Activated CD4-positive, alpha-beta T cell treated with anti-CD3 and anti-CD28 coated beads, Interleukin-2, amount 10 ng/mL, durations not matched to agents 7 days and 5 days (primary cell): ENCODE measurements at regions not wholly inside any gene's neighbourhood (a gene's known extent, or its start where the extent isn't known, plus 50 kb on each side); places are given as distances from the start of the nearest gene placed in this dataset.

Experiments used
- CTCF ChIA-PET: fragments of 350-600 bp; sonication (Branson Sonifier 250); formaldehyde crosslinking; loops from one replicate; lab custom pipeline; 2021; ENCODE audit warnings: antibody characterized with exemption; lab: Charles Lee
- POLR2A ChIA-PET: fragments of 350-600 bp; sonication (Branson Sonifier 250); formaldehyde crosslinking; loops from one replicate; lab custom pipeline; 2021; ENCODE audit warnings: antibody characterized with exemption; lab: Charles Lee
- DNase-seq: peaks from one replicate; pipeline ENCODE4 v3.0.0-alpha.2; 2020
- H3K27ac Mint-ChIP-seq: one replicate; pipeline ENCODE4 v1.8.0; 2021; ENCODE audit warnings: mild to moderate bottlenecking, moderate library complexity, mixed read lengths
- H3K27me3 Mint-ChIP-seq: one replicate; pipeline ENCODE4 v1.8.0; 2021; ENCODE audit warnings: mixed read lengths
- H3K36me3 Mint-ChIP-seq: one replicate; pipeline ENCODE4 v1.8.0; 2021; ENCODE audit warnings: low read depth, mixed read lengths
- H3K4me1 Mint-ChIP-seq: one replicate; pipeline ENCODE4 v1.8.0; 2021; ENCODE audit warnings: mixed read lengths
- H3K4me3 Mint-ChIP-seq: one replicate; pipeline ENCODE4 v1.8.0; 2021; ENCODE audit warnings: mild to moderate bottlenecking, moderate library complexity, mixed read lengths
- H3K9me3 Mint-ChIP-seq: one replicate; pipeline ENCODE4 v1.8.0; 2021; ENCODE audit warnings: mixed read lengths

- H3K36me3 Mint-ChIP-seq = no peaks in the 10 kb centered on the region
- no peaks in the 10 kb centered on the region for H3K9me3 Mint-ChIP-seq
- no peak for DNase-seq
- no peaks in the 10 kb centered on the region for H3K4me1 Mint-ChIP-seq
- ChIA-PET POLR2A (no interaction called here), CTCF (interaction anchor here (1.1 to 1.5 kb wide), 2 partner anchors 9 to 12 kb away, joined by 3 to 4 read pairs; no protein-coding TSS in a partner anchor)
- peaks cover 1% of the 10 kb centered on the region for H3K27me3 Mint-ChIP-seq
- no peak overlapping the region for H3K4me3 Mint-ChIP-seq
- H3K27ac Mint-ChIP-seq = no peak overlapping the region
Observed at GRCh38 chr9:129561594-129562281, 59.2 kb downstream of the C9orf50 start.

- no peak overlapping the region for H3K4me3 Mint-ChIP-seq
- H3K4me1 Mint-ChIP-seq = no peaks in the 10 kb centered on the region
- CTCF ChIA-PET = interaction anchor here (1.1 to 1.5 kb wide), 2 partner anchors 8 to 13 kb away, joined by 3 to 4 read pairs; no protein-coding TSS in a partner anchor
- peaks cover 1% of the 10 kb centered on the region for H3K27me3 Mint-ChIP-seq
- H3K36me3 Mint-ChIP-seq = no peaks in the 10 kb centered on the region
- H3K9me3 Mint-ChIP-seq = no peaks in the 10 kb centered on the region
- POLR2A ChIA-PET = no interaction called here
- DNase-seq = no peak
- no peak overlapping the region for H3K27ac Mint-ChIP-seq
Observed at GRCh38 chr9:129560881-129561306, 60.0 kb downstream of the C9orf50 start.

- Mint-ChIP-seq H3K27me3 (peaks cover 1% of the 10 kb centered on the region), H3K4me1 (no peaks in the 10 kb centered on the region), H3K9me3 (no peaks in the 10 kb centered on the region), H3K36me3 (no peaks in the 10 kb centered on the region), H3K4me3 (no peak overlapping the region), H3K27ac (no peak overlapping the region)
- ChIA-PET POLR2A (no interaction called here), CTCF (interaction anchor here (1.3 kb wide), 1 partner anchor 24 kb away, joined by 3 read pairs; no protein-coding TSS in a partner anchor)
- no peak for DNase-seq
Observed at GRCh38 chr9:129559506-129559881, 61.4 kb downstream of the C9orf50 start.

GRCh38 chr9:129558551-129559505 is 62.1 kb downstream of the C9orf50 start:
- Mint-ChIP-seq H3K4me1 (no peaks in the 10 kb centered on the region), H3K9me3 (no peaks in the 10 kb centered on the region), H3K4me3 (no peak overlapping the region), H3K27ac (no peak overlapping the region), H3K36me3 (no peaks in the 10 kb centered on the region), H3K27me3 (peaks cover 1% of the 10 kb centered on the region)
- ChIA-PET POLR2A (no interaction called here), CTCF (interaction anchor here (1.3 kb wide), 1 partner anchor 25 kb away, joined by 3 read pairs; no protein-coding TSS in a partner anchor)
- DNase-seq = no peak

GRCh38 chr9:129558063-129558550 is 62.8 kb downstream of the C9orf50 start:
- peaks cover 1% of the 10 kb centered on the region for H3K27me3 Mint-ChIP-seq
- no peaks in the 10 kb centered on the region for H3K9me3 Mint-ChIP-seq
- H3K4me3 Mint-ChIP-seq = no peak overlapping the region
- ChIA-PET POLR2A (no interaction called here), CTCF (no interaction called here)
- no peaks in the 10 kb centered on the region for H3K36me3 Mint-ChIP-seq
- H3K4me1 Mint-ChIP-seq = no peaks in the 10 kb centered on the region
- DNase-seq = no peak
- H3K27ac Mint-ChIP-seq = no peak overlapping the region

- Mint-ChIP-seq H3K4me1 (no peaks in the 10 kb centered on the region), H3K36me3 (no peaks in the 10 kb centered on the region), H3K9me3 (no peaks in the 10 kb centered on the region), H3K27ac (no peak overlapping the region), H3K4me3 (no peak overlapping the region), H3K27me3 (peaks cover 3% of the 10 kb centered on the region)
- no peak for DNase-seq
- CTCF ChIA-PET = no interaction called here
- POLR2A ChIA-PET = no interaction called here
Observed at GRCh38 chr9:129557192-129558036, 63.5 kb downstream of the C9orf50 start.

- no peak for DNase-seq
- ChIA-PET CTCF (no interaction called here), POLR2A (no interaction called here)
- Mint-ChIP-seq H3K4me1 (no peaks in the 10 kb centered on the region), H3K4me3 (no peak overlapping the region), H3K9me3 (no peaks in the 10 kb centered on the region), H3K27me3 (peaks cover 7% of the 10 kb centered on the region), H3K36me3 (no peaks in the 10 kb centered on the region), H3K27ac (no peak overlapping the region)
Observed at GRCh38 chr9:129556491-129557191, 64.3 kb downstream of the C9orf50 start.

- Mint-ChIP-seq H3K27me3 (peaks cover 17% of the 10 kb centered on the region), H3K9me3 (no peaks in the 10 kb centered on the region), H3K27ac (no peak overlapping the region), H3K36me3 (no peaks in the 10 kb centered on the region), H3K4me3 (no peak overlapping the region), H3K4me1 (peaks cover under 1% of the 10 kb centered on the region)
- POLR2A ChIA-PET = no interaction called here
- CTCF ChIA-PET = interaction anchor here (1.1 to 1.6 kb wide), 3 partner anchors 10 to 55 kb away, joined by 3 read pairs; no protein-coding TSS in a partner anchor
- DNase-seq = no peak
Observed at GRCh38 chr9:129555512-129556215, 65.2 kb downstream of the C9orf50 start.

GRCh38 chr9:129554649-129555048 is 66.3 kb downstream of the C9orf50 start:
- Mint-ChIP-seq H3K36me3 (no peaks in the 10 kb centered on the region), H3K27me3 (peaks cover 19% of the 10 kb centered on the region), H3K9me3 (no peaks in the 10 kb centered on the region), H3K4me3 (no peak overlapping the region), H3K4me1 (peaks cover 4% of the 10 kb centered on the region), H3K27ac (no peak overlapping the region)
- POLR2A ChIA-PET = no interaction called here
- no peak for DNase-seq
- CTCF ChIA-PET = interaction anchor here (0.9 to 1.8 kb wide), 6 partner anchors 11 to 209 kb away, joined by 3 to 5 read pairs (median 3); no protein-coding TSS in a partner anchor

GRCh38 chr9:129553277-129553676 is 67.6 kb downstream of the C9orf50 start:
- CTCF ChIA-PET = interaction anchor here (0.6 to 2.3 kb wide), 6 partner anchors 8 to 1053 kb away, joined by 3 to 6 read pairs (median 4); no protein-coding TSS in a partner anchor
- POLR2A ChIA-PET = no interaction called here
- Mint-ChIP-seq H3K9me3 (no peaks in the 10 kb centered on the region), H3K27ac (no peak overlapping the region), H3K4me1 (peaks cover 8% of the 10 kb centered on the region), H3K27me3 (peaks cover 28% of the 10 kb centered on the region), H3K4me3 (no peak overlapping the region), H3K36me3 (no peaks in the 10 kb centered on the region)
- no peak for DNase-seq

GRCh38 chr9:129552064-129552463 is 68.8 kb downstream of the C9orf50 start:
- H3K36me3 Mint-ChIP-seq = no peaks in the 10 kb centered on the region
- H3K4me3 Mint-ChIP-seq = no peak overlapping the region
- no peaks in the 10 kb centered on the region for H3K9me3 Mint-ChIP-seq
- peaks cover 33% of the 10 kb centered on the region for H3K27me3 Mint-ChIP-seq
- no peak for DNase-seq
- CTCF ChIA-PET = interaction anchor here (1.1 to 2.3 kb wide), 4 partner anchors 9 to 368 kb away, joined by 3 to 6 read pairs (median 4); no protein-coding TSS in a partner anchor
- H3K27ac Mint-ChIP-seq = no peak overlapping the region
- H3K4me1 Mint-ChIP-seq = peaks cover 8% of the 10 kb centered on the region
- POLR2A ChIA-PET = no interaction called here
